Endodermal cell (in vitro differentiated cells): ENCODE measurements at regions not wholly inside any gene's neighbourhood (a gene's known extent, or its start where the extent isn't known, plus 50 kb on each side); places are given as distances from the start of the nearest gene placed in this dataset.

ENCODE experiments used
- DNase-seq: peaks from one replicate; pipeline ENCODE4 v3.0.0-alpha.2; 2017
- H3K27ac ChIP-seq: 2 replicates; pipeline ENCODE4 v1.5.1; 2013; ENCODE audit warnings: mild to moderate bottlenecking, low read depth, low read length, moderate library complexity
- H3K27me3 ChIP-seq: 2 replicates; pipeline ENCODE4 v1.6.1; 2013; ENCODE audit warnings: mild to moderate bottlenecking, low read length, moderate library complexity; ENCODE audit not compliant: insufficient read depth, control insufficient read depth, poor library complexity, severe bottlenecking
- H3K36me3 ChIP-seq: 2 replicates; pipeline ENCODE4 v1.7.0; 2013; ENCODE audit warnings: mild to moderate bottlenecking, low read length, moderate library complexity; ENCODE audit not compliant: control insufficient read depth, insufficient read depth
- H3K4me1 ChIP-seq: one replicate; pipeline ENCODE4 v1.7.0; 2013; ENCODE audit warnings: low read length; ENCODE audit not compliant: control insufficient read depth, insufficient read depth
- H3K4me3 ChIP-seq: 2 replicates; pipeline ENCODE4 v1.5.1; 2013; ENCODE audit warnings: mild to moderate bottlenecking, low read length, moderate library complexity
- H3K9ac ChIP-seq: 2 replicates; pipeline ENCODE4 v1.6.1; 2013; ENCODE audit warnings: mild to moderate bottlenecking, low read length, moderate library complexity; ENCODE audit not compliant: poor library complexity, severe bottlenecking; ENCODE audit errors: extremely low read depth
- H3K9me3 ChIP-seq: 2 replicates; pipeline ENCODE4 v1.6.1; 2013; ENCODE audit warnings: mild to moderate bottlenecking, low read length, moderate library complexity; ENCODE audit not compliant: control insufficient read depth
- H3K27ac Mint-ChIP-seq: 2 replicates; pipeline ENCODE4 v1.8.0; 2020; ENCODE audit warnings: mixed read lengths
- H3K27me3 Mint-ChIP-seq: 2 replicates; pipeline ENCODE4 v1.8.0; 2021; ENCODE audit warnings: mild to moderate bottlenecking, mixed read lengths; ENCODE audit not compliant: insufficient read depth
- H3K36me3 Mint-ChIP-seq: 2 replicates; pipeline ENCODE4 v1.8.0; 2020; ENCODE audit warnings: low read depth, mixed read lengths
- H3K4me1 Mint-ChIP-seq: 2 replicates; pipeline ENCODE4 v1.8.0; 2020; ENCODE audit warnings: mixed read lengths
- H3K4me3 Mint-ChIP-seq: 2 replicates; pipeline ENCODE4 v1.8.0; 2020; ENCODE audit warnings: mild to moderate bottlenecking, moderate library complexity, mixed read lengths
- H3K9me3 Mint-ChIP-seq: 2 replicates; pipeline ENCODE4 v1.8.0; 2020; ENCODE audit warnings: mild to moderate bottlenecking, mixed read lengths
- CTCF ChIP-seq: fragments of 200-600 bp; sonication (generic); conservative IDR thresholded peaks from 2 replicates; pipeline ENCODE4 v1.5.0; 2021; ENCODE audit warnings: antibody characterized with exemption, mild to moderate bottlenecking
- WGBS, 2 experiments: methylation state at CpG; one replicate each; pipeline versions ENCODE4 v1.1.5 to v1.1.7; 2013; ENCODE audit warnings: missing lambda C conversion rate in 2 of 2, mixed read lengths in 1 of 2; ENCODE audit not compliant: insufficient coverage in 1 of 2, insufficient read length in 1 of 2; 5-methylcytosine and 5-hydroxymethylcytosine counted together

- Histone ChIP-seq H3K27ac (no peak overlapping the region), H3K9me3 (peaks cover 7% of the 10 kb centered on the region), H3K27me3 (no peaks in the 10 kb centered on the region), H3K4me3 (no peak overlapping the region), H3K36me3 (no peaks in the 10 kb centered on the region), H3K9ac (no peak overlapping the region), H3K4me1 (peaks cover 4% of the 10 kb centered on the region)
- Mint-ChIP-seq H3K36me3 (no peaks in the 10 kb centered on the region), H3K9me3 (peaks cover 6% of the 10 kb centered on the region), H3K4me1 (peaks cover 12% of the 10 kb centered on the region), H3K4me3 (no peak overlapping the region), H3K27ac (no peak overlapping the region), H3K27me3 (peaks cover 2% of the 10 kb centered on the region)
- 92% methylated on average over 1 of the region's 1 CpG; no CpG with 5 or more reads in 1 of the 2 experiments for WGBS, 2 experiments
- no peak for DNase-seq
- TF ChIP-seq CTCF: no peak
These were observed 198.2 kb upstream of the LMCD1 start for GRCh38 chr3:8303466-8303865.

GRCh38 chr3:8305371-8305770 is 196.3 kb upstream of the LMCD1 start:
- no peak overlapping the region for H3K4me3 ChIP-seq
- Mint-ChIP-seq H3K27ac (no peak overlapping the region), H3K27me3 (peaks cover 2% of the 10 kb centered on the region), H3K9me3 (peaks cover 14% of the 10 kb centered on the region), H3K4me1 (no peaks in the 10 kb centered on the region), H3K36me3 (no peaks in the 10 kb centered on the region), H3K4me3 (no peak overlapping the region)
- DNase-seq: no peak
- no peak overlapping the region for H3K27ac ChIP-seq
- TF ChIP-seq CTCF: no peak
- no peaks in the 10 kb centered on the region for H3K36me3 ChIP-seq
- 79% methylated on average over 1 of the region's 1 CpG; no CpG with 5 or more reads in 1 of the 2 experiments for WGBS, 2 experiments
- H3K27me3 ChIP-seq: no peaks in the 10 kb centered on the region
- H3K4me1 ChIP-seq: peaks cover 2% of the 10 kb centered on the region
- H3K9me3 ChIP-seq: peaks cover 21% of the 10 kb centered on the region
- H3K9ac ChIP-seq: no peak overlapping the region

DNA sequence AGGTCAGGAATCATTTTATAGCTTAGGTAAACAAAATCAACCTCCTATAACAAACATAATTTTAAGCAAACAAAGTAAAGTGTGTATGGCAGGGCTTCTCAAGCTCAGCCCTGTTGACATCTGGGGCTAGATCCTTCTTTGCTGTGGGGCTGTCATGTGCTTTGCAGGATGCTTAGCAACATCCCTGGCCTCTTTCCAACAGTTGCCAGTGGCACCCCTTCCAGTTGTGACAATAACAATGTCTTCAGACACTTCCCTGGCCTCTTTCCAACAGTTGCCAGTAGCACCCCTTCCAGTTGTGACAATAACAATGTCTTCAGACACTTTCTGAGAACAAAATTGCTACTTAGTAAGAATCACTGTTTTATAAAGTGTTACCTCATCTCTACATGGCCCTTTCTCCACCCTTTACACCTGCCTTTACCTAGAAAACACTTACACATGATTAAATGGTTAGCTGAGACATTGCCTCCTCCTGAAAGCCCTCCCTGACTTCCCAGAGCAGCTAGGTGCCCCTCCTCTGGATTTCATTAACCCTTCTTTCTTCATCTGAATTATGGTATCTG is 194.0 kb upstream of the LMCD1 start:
- peaks cover 14% of the 10 kb centered on the region for H3K9me3 Mint-ChIP-seq
- no peaks in the 10 kb centered on the region for H3K36me3 ChIP-seq
- H3K27me3 Mint-ChIP-seq: peaks cover 2% of the 10 kb centered on the region
- no peak overlapping the region for H3K4me3 ChIP-seq
- TF ChIP-seq CTCF: no peak
- H3K4me1 ChIP-seq: peaks cover 2% of the 10 kb centered on the region
- H3K9me3 ChIP-seq: peaks cover 21% of the 10 kb centered on the region
- no peaks in the 10 kb centered on the region for H3K36me3 Mint-ChIP-seq
- peaks cover 1% of the 10 kb centered on the region for H3K4me1 Mint-ChIP-seq
- no peaks in the 10 kb centered on the region for H3K27me3 ChIP-seq
- DNase-seq: no peak
- no peak overlapping the region for H3K9ac ChIP-seq
- H3K27ac Mint-ChIP-seq: no peak overlapping the region
- no peak overlapping the region for H3K4me3 Mint-ChIP-seq
- H3K27ac ChIP-seq: no peak overlapping the region
